T-helper 1 cell treated with Interleukin-12 subunit alpha and Interleukin-12 subunit beta and Interleukin-4 antibody, amounts not matched to agents 30 ng/mL and 1 ng/mL, for 36 hours (primary cell): ENCODE measurements at regions not wholly inside any gene's neighbourhood (a gene's known extent, or its start where the extent isn't known, plus 50 kb on each side); places are given as distances from the start of the nearest gene placed in this dataset.

ENCODE experiments used
- intact Hi-C: fragments of 100-400 bp; cut with micrococcal nuclease; formaldehyde crosslinking; loops from one replicate; pipeline ENCODE4 v1.15.1; 2024

- intact Hi-C loops, result loop anchor here (1.0 to 10.0 kb wide), 7 partner anchors 19 to 478 kb away; partner anchors contain the start of genes PRC1 and SLCO3A1
Measured at GRCh38 chr15:91472316-91472756, 372.3 kb downstream of the SV2B start.

- intact Hi-C loops, result loop anchor here (2.0 to 10.0 kb wide), 5 partner anchors 48 to 381 kb away; partner anchors contain the start of gene SLCO3A1
Measured at GRCh38 chr15:91473894-91474545, 374.0 kb downstream of the SV2B start.

DNA sequence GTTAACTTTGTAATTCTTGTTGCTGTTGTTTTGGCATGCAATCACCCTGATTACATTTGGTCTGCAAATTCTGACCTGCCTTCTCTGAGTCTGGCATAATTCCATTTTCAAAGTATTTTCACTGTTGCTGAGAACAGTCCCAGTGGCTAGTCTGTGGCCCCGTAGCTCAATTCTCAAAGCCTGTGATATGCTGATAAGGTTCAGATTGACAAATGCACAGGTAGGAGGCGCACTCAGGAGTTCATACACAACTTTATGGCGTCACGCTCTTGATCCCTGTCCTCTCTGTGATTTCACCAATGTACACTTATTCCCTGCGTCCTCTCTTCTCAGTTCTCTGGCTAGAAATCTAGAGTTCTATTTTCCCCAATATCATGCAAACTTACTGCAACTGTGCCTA lies 376.6 kb upstream of the SLCO3A1 start:
- intact Hi-C loops, result loop anchor here (10.0 kb wide), 1 partner anchor 378 kb away; the partner anchor contains the start of gene SLCO3A1

GRCh38 chr15:91478717-91479191 lies 374.8 kb upstream of the SLCO3A1 start:
- intact Hi-C loops, result loop anchor here (10.0 kb wide), 1 partner anchor 376 kb away; the partner anchor contains the start of gene SLCO3A1

- intact Hi-C loops, result no loop called here
Measured at GRCh38 chr15:91480426-91480825, 373.1 kb upstream of the SLCO3A1 start.

- intact Hi-C loops, result no loop called here
Measured at GRCh38 chr15:91482799-91483198, 370.7 kb upstream of the SLCO3A1 start.

DNA sequence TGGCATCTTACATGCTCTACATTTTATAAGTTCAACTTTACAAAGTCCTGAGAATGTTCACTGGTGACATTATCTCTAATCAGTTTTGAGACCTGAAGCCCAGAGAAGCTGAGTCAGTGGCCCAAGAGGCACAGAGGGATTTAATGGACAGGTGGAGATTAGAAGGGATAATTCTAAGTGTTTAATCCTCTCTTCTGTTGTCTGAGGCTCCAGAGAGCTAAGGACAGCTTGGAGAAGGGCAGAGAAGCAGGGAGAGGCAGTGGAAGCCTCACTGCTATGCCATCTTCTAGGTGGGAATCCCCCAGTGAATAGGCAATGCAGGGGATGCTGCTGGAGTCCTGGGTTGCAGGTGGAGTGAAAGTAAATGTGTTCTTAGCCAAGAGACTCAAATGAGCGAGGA lies 369.4 kb upstream of the SLCO3A1 start:
- intact Hi-C loops, result no loop called here

GRCh38 chr15:91488452-91488851 lies 365.1 kb upstream of the SLCO3A1 start:
- intact Hi-C loops, result no loop called here

DNA sequence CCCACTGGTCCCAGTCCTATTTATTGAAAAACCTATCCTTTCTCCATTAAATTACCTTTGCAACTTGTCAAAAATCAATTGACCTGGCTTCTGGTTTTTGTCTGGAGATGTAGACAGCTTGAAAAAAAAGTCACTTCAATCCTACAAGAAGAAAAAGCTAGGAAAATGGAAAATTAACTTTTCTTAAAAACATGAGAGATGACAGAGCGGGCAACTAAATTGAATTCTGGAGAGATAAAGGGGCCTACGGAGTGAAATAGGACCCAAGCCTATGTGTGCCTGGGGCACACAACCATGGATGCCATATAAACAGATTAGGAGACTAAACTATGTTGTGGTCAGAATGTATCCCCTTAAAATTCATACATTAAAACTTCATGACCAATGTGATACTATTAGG lies 363.3 kb upstream of the SLCO3A1 start:
- intact Hi-C loops, result no loop called here

DNA sequence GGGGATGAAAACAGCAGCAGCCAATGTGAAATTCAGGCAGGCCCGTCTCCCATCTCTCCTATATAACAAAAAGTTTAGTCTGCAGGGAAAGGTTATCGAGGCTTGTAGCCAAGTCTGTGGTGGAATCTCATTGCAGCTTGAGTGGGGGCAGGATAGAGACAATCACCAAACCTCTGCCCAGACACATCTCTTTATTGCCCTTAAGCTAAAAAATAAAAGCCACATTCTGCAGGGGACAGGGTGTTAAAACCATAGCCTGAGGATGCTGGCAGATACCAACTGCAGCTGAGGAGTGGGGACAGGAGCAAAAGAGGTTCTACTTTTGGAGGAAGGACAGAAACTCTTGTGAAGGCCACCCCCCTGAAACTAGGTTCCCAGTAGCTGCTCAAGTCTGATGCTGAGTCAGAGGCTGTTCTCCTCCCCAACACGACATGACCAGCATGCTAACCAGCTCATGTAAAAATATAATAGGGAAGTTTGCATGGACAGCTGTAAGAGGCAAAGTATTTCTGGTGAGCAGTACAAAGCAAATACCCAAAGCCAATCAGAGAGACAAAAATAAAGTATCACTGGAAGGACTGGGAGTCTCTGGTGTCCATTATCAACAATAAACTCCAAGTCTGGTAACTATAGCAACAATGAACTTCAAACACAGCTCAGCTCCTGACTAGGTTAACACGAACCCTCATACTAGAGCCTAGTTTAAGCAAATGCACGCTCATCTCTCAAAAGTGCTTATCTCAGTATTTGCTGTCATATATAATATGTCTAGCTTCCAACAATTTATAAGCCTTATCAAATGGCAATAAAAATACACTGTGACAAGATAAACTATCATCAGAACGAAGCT lies 362.2 kb upstream of the SLCO3A1 start:
- intact Hi-C loops, result no loop called here

- intact Hi-C loops, result no loop called here
Measured at GRCh38 chr15:91496754-91497691, 356.5 kb upstream of the SLCO3A1 start.

- intact Hi-C loops, result no loop called here
Measured at GRCh38 chr15:91498046-91498748, 355.3 kb upstream of the SLCO3A1 start.

DNA sequence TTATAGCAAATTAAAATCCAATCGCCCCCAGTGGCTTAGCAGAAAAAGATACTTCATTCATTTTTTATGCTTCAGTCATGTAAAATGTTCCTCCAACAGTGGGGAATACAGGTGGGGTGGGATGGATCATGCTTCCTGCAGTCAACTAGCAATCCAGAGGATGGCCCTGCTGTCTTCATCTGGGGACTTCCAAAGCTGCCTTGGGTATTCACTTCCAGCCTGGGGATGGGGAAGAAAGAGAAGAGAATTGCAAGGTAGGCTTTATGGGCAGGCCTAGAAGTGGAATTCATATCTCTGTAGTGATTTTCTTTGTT lies 354.8 kb upstream of the SLCO3A1 start:
- intact Hi-C loops, result no loop called here

GRCh38 chr15:91499774-91500383 lies 353.6 kb upstream of the SLCO3A1 start:
- intact Hi-C loops, result no loop called here

DNA sequence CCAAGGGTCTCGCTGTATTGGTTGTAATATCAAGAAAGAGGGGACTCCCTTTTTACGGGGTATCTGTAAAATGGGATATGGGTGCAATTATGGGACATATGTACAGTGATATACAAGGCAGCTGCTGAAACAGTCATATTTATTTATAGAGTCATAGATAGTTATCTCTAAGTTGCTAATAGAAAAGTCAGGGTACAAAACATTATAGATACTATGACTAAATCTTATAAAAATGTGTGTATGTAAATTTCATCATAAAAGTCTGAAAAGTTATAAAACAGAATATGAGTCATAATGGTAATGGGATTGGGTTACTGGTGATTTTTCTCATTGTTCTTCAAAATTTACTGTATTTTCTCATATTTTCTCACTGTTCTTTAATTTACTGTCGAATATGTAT lies 344.9 kb upstream of the SLCO3A1 start:
- intact Hi-C loops, result no loop called here

DNA sequence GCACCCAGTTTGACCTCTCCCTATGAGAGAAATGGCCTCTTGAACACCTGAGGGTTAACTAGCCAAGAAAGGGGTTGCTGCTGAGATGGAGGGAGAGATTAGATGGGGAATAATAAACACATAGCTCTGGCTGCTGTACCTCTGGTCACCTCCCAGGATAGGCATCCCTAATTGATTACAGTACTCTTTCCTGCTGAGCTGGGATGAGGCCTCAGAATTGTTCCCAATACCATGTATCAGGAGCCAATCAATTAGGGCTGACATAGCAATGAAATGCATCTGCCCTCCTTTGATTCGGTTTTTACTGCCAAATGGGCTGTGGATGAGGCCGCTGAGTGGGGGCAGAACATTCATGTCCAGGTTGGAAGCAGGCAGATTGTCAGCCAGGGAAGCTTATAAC lies 339.4 kb upstream of the SLCO3A1 start:
- intact Hi-C loops, result no loop called here

GRCh38 chr15:91515188-91515754 lies 338.2 kb upstream of the SLCO3A1 start:
- intact Hi-C loops, result no loop called here

DNA sequence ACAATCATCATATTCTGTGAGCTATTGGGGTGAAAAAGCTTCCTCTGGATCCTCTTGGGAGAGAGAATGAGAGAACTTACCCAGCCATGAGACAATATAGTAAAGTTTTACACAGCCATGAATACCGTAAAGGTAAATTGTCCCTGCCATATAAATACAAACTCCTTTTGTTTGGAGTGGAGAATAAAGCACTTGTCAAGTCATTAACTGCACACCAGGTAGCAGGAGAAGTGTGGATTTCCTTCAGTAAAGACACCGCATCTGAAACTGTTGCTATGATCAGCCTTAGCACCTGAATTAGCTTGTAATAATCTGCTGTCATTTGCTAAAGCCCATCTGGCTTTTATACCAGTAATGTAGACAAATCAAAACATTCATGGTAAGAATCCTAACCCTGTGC lies 336.6 kb upstream of the SLCO3A1 start:
- intact Hi-C loops, result no loop called here

GRCh38 chr15:91517491-91518200 lies 335.9 kb upstream of the SLCO3A1 start:
- intact Hi-C loops, result no loop called here
